Neutrophil (primary cell): ENCODE measurements at regions not wholly inside any gene's neighbourhood (a gene's known extent, or its start where the extent isn't known, plus 50 kb on each side); places are given as distances from the start of the nearest gene placed in this dataset.
"Not testable (repeated sequence)": the region's sequence is repeated elsewhere in the genome, so short reads cannot be mapped to it uniquely, and the experiment has no call there.

Experiments
- H3K27ac ChIP-seq: fragments of 200-600 bp; sonication (generic); 2 replicates; pipeline ENCODE4 v1.5.1; 2016; ENCODE audit warnings: mild to moderate bottlenecking, moderate library complexity
- H3K27me3 ChIP-seq: fragments of 200-600 bp; sonication (generic); 2 replicates; pipeline ENCODE4 v1.6.0; 2016; ENCODE audit warnings: mild to moderate bottlenecking
- H3K36me3 ChIP-seq: fragments of 200-600 bp; sonication (generic); 2 replicates; pipeline ENCODE4 v1.5.1; 2017
- H3K4me1 ChIP-seq, 2 experiments: fragments of 200-600 bp in 1 of 2; sonication (generic) in 1 of 2; 1 replicate in 1 of 2; 2 replicates in 1 of 2; pipeline versions ENCODE4 v1.5.1 to v1.6.1; 2013 to 2016; ENCODE audit warnings: low read depth in 1 of 2, low read length in 1 of 2, mild to moderate bottlenecking in 1 of 2, moderate library complexity in 1 of 2; ENCODE audit not compliant: control insufficient read depth in 1 of 2, insufficient read depth in 1 of 2
- H3K4me3 ChIP-seq, 2 experiments: fragments of 200-600 bp in 1 of 2; sonication (generic) in 1 of 2; 1 replicate in 1 of 2; 2 replicates in 1 of 2; pipeline ENCODE4 v1.5.1; 2013 to 2016; ENCODE audit warnings: low read depth in 1 of 2, low read length in 1 of 2, mild to moderate bottlenecking in 1 of 2, moderate library complexity in 1 of 2
- H3K9me3 ChIP-seq: fragments of 200-600 bp; sonication (generic); 2 replicates; pipeline ENCODE4 v1.5.1; 2016
- TF ChIP-seq, protein P1 (sequence below): fragments of 200-600 bp; sonication (generic); IDR thresholded peaks from 2 replicates; pipeline ENCODE4 v1.5.1; 2016; ENCODE audit warnings: antibody characterized with exemption

DNA sequence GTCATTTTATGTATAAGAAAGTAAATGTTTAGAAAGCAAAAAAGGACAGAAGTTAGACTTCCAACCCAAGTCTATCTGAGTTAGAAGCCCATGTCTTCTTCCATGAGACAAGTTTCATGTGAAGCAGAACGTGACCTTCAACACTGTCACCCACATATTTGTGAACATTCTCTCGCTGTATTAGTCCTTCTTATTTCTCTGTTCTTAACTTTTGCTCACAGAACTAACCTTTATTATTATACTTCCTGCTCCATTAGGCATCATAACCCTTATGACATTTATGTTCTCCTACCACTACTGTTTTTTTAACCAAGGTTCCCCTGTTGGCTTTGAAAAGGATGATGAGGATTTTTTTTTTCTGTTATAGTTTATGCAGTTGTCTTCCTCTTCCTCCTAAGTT, 238.8 kb downstream of the ZNF608 start:
- Histone ChIP-seq H3K36me3 (no peaks in the 10 kb centered on the region), H3K9me3 (no peaks in the 10 kb centered on the region), H3K4me3 (no peak overlapping the region), H3K27me3 (no peaks in the 10 kb centered on the region), H3K4me1 (no peaks in the 10 kb centered on the region), H3K27ac (no peak overlapping the region)
- TF ChIP-seq, protein P1, sequence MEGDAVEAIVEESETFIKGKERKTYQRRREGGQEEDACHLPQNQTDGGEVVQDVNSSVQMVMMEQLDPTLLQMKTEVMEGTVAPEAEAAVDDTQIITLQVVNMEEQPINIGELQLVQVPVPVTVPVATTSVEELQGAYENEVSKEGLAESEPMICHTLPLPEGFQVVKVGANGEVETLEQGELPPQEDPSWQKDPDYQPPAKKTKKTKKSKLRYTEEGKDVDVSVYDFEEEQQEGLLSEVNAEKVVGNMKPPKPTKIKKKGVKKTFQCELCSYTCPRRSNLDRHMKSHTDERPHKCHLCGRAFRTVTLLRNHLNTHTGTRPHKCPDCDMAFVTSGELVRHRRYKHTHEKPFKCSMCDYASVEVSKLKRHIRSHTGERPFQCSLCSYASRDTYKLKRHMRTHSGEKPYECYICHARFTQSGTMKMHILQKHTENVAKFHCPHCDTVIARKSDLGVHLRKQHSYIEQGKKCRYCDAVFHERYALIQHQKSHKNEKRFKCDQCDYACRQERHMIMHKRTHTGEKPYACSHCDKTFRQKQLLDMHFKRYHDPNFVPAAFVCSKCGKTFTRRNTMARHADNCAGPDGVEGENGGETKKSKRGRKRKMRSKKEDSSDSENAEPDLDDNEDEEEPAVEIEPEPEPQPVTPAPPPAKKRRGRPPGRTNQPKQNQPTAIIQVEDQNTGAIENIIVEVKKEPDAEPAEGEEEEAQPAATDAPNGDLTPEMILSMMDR = no peak

DNA sequence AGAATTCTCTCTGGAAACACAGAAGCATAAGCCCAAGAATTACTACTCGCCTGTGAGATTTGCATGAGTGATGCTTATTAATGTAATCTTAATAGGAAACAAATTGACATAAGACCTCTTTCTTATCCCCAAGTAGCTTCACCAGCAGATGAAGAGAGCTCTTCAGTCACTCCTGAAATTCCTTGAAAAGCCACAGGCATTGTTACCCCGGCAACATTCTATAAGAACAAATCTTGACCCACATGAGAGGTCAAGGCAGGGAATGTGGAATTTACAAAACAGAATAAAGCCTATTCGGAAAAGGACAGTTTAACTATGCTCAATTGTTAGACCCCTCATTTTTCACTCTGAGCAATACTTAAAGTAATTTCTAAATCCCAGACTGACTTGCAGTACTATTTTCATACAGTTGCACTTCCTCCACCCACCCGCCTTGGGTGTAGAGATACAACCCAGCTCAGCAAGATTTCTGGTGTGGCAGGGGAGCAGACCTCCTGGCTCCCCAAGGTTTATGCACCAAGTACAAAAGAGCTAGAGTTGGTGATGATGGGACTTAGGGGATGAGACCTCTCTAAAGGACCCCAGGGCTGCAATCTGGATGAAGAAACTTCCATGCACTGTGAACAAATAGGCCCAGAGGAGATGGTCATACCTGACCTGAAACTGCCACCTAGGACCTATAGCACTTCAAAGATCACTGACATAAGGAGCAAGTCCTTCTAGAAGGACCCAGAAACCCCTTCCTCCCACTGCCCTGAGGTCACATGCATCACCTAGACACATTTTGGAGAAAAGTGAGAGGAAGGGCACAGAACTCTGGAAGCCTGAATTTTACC, 242.1 kb downstream of the ZNF608 start:
- TF ChIP-seq, protein P1 = no peak
- no peak overlapping the region for H3K4me3 ChIP-seq
- no peaks in the 10 kb centered on the region for H3K36me3 ChIP-seq
- no peaks in the 10 kb centered on the region for H3K9me3 ChIP-seq
- no peaks in the 10 kb centered on the region for H3K27me3 ChIP-seq
- no peaks in the 10 kb centered on the region for H3K4me1 ChIP-seq
- H3K27ac ChIP-seq = no peak overlapping the region

DNA sequence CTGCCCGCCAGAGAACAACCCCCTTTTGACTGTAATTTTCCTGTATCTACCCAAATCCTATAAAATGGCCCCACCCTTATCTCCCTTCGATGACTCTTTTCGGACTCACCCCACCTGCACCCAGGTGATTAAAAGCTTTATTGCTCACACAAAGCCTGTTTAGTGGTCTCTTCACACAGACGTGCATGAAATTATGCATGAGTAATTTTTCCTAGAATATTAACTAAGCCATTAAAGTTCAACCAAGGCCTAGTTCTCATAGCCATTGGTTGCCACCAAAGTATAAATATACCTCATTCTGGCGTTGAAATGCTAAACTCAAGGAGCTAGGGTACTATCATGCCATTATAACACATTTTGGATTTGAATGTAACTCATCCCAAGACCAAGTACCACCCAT, 243.9 kb downstream of the ZNF608 start:
- TF ChIP-seq, protein P1 = no peak
- Histone ChIP-seq H3K27ac (no peak overlapping the region), H3K36me3 (no peaks in the 10 kb centered on the region), H3K27me3 (no peaks in the 10 kb centered on the region), H3K4me1 (no peaks in the 10 kb centered on the region), H3K4me3 (no peak overlapping the region), H3K9me3 (no peaks in the 10 kb centered on the region)

DNA sequence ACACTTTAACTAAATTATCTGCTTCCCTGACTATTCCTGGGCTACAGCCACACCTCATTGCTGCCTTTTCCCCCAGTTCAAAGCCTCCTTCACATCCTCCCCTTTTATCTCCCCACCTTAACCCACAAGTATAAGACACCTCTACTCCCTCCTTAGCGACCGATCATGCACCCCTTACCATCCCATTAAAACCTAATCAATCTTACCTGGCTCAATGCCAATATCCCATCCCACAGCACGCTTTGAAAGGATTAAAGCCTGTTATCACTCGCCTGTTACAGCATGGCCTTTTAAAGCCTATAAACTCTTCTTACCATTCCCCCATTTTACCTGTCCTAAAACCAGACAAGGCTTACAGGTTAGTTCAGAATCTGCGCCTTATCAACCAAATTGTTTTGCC, 246.6 kb downstream of the ZNF608 start:
- not testable (repeated sequence) for H3K9me3 ChIP-seq, H3K36me3 ChIP-seq, H3K27me3 ChIP-seq, H3K4me3 ChIP-seq, H3K4me1 ChIP-seq, H3K27ac ChIP-seq

DNA sequence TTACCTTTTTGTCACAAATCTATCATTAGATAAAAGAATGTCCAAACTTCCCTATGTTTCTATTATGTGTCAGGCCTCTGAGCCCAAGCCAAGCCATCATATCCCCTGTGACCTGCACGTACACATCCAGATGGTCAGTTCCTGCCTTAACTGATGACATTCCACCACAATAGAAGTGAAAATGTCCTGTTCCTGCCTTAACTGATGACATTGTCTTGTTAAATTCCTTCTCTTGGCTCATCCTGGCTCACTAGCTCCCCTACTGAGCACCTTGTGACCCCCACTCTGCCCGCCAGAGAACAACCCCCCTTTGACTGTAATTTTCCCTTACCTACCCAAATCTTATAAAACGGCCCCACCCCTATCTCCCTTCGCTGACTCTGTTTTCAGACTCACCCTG, 249.5 kb downstream of the ZNF608 start:
- H3K27me3 ChIP-seq, H3K4me1 ChIP-seq, H3K27ac ChIP-seq, H3K9me3 ChIP-seq, H3K36me3 ChIP-seq, H3K4me3 ChIP-seq: not testable (repeated sequence)

DNA sequence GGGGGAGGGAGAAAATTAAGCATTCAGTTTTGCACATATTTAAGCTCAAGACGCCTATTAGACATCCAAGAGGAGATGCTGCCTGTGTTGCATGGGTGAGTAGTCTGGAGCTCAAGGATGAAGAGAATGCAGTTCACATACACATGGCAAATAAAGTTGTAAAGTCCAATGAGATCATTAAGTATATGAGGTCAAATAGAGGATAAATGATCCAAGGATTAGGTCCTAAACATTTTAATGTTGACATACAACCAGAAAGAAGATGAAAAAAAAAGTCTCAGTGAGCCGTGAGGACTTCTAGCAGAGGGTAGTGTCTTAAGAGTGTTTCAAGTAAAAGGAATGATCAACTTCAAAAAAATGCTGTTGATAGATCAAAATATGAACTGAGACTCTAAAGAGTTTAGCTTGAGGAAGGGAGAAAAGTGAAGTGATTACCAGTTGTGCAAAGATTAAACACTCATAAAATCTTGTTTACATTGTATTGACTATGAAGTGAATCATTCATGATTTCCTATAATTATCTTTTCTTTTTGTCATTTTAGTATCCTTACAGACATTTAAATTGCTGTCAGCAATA, 251.8 kb downstream of the ZNF608 start:
- Histone ChIP-seq H3K36me3 (no peaks in the 10 kb centered on the region), H3K4me3 (no peak overlapping the region), H3K27ac (no peak overlapping the region), H3K9me3 (peaks cover 8% of the 10 kb centered on the region), H3K27me3 (no peaks in the 10 kb centered on the region), H3K4me1 (no peaks in the 10 kb centered on the region)
- TF ChIP-seq, protein P1 = no peak
